NT2/D1 (cell line): ENCODE measurements at regions not wholly inside any gene's neighbourhood (a gene's known extent, or its start where the extent isn't known, plus 50 kb on each side); places are given as distances from the start of the nearest gene placed in this dataset.

ENCODE experiments used
- SUZ12 ChIP-seq: IDR thresholded peaks from 2 replicates; pipeline ENCODE4 v1.6.1; 2011; ENCODE audit not compliant: insufficient read length, insufficient read depth; ENCODE audit errors: extremely low read depth
- ZNF274 ChIP-seq: IDR thresholded peaks from 2 replicates; pipeline ENCODE4 v1.6.1; 2011; ENCODE audit warnings: mild to moderate bottlenecking, low read depth, low read length

DNA sequence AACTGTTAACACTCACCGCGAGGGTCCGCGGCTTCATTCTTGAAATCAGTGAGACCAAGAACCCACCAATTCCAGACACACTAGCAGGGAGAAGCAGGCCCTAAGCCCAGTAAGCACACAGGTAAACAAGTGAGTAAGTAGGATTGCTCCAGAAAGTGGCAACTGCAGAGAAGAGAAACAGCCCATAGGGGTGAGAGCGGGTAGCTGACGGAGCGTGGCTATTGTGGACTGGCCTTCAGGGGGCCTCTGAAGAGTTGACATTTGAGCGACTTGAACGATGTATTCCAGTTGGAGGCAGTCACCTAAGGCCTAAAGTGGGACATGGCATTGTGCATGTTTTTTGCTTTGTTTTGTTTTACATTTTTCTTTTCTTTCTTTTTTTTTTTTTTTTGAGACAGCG, 74.2 kb downstream of the TSPAN17 start:
- TF ChIP-seq SUZ12 (no peak), ZNF274 (no peak)
